HTR-8/SVneo (cell line): ENCODE measurements at regions not wholly inside any gene's neighbourhood (a gene's known extent, or its start where the extent isn't known, plus 50 kb on each side); places are given as distances from the start of the nearest gene placed in this dataset.
A peak's percentile ranks its signal among the peaks of the same experiment; 100 is the strongest.

Experiments used
- DNase-seq: peaks from one replicate; pipeline ENCODE4 v3.0.0; 2011; ENCODE audit warnings: low spot score, mixed read lengths; ENCODE audit not compliant: insufficient read length
- FAIRE-seq: peaks from 2 replicates; lab custom pipeline; 2011; peaks lifted over from hg19 to GRCh38; lab: Jason Lieb, UNC

DNA sequence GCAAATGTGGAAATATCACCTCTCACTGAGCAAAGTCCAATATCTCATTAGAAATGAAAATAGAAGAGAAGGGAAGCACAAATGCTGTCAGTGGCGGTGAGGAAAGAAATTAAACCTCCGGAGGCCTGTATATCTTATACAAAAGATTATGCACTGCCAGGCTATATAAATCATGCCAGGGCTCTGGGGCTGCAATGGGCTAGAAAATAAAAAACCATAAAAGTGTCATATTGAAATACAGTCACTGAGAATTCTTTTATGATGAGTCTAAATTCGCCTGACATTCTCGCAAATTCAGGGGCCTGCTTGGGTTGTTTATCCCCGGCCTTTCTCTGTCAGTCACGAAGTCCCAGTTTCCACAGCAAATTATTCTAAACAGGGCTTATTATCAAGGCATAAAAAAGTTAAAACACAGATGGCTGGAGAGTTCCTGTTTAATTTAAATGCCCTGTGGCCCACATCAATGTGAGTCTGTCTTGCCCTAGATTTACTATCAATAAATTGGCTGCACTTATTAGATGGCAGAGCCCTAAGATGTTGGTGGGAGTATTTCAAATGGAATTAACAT lies 193.8 kb downstream of the SNX10 start:
- FAIRE-seq (no peak), DNase-seq (peak; percentile 79)

DNA sequence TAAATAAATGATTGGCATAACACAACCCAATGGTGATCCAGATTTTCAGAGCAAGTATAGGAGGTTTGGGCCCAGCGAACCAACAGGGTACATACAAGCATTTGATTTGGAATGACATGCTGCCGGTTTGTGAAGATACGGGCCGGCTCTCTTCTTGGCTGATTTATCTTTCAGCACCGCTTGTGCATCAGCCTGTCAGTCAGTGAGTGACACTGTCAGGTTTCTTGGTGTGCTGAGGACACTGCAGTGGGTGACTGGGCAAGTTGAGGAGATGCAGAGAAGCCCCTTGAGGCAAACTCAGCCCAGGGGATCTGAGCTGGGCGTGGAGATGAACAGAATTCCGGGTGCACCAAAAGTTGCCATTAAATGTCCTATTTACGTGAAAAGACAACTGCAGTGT lies 194.5 kb downstream of the SNX10 start:
- DNase-seq (no peak), FAIRE-seq (no peak)

DNA sequence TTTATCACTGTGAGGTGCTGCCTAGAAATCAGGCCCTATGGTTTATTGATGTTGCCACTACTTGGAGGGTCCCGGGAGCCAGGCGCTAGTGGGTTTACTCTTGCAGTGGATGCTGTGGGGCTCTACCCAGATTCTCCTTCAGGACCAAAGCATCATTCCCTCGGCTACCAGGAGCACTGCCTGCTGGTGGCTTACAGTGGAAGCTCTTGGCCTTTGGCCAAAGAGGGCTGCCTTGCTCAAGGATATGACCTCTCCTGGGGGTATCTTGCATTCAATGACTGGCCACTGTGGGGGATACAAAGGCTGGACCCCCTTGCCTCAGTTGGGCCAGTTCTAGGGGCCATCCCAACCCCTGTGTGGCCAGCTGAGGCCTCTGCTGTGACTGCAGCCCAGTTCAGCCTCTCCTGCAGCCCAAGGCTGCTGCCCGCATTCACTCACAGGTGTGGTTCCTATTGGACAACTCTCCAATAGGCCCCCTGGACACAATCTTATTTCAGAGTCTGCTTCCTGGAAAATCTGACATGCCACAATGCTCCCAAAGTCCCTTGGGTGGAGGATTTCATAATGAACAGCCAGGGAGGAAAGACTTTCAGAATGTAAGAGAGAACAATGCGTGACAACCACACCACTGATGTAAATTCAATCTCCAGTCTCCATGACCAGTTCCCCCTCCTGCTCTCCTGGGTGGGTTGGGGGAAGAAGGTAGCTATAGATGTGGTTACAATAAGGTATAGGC lies 196.3 kb downstream of the SNX10 start:
- FAIRE-seq (no peak), DNase-seq (no peak)

DNA sequence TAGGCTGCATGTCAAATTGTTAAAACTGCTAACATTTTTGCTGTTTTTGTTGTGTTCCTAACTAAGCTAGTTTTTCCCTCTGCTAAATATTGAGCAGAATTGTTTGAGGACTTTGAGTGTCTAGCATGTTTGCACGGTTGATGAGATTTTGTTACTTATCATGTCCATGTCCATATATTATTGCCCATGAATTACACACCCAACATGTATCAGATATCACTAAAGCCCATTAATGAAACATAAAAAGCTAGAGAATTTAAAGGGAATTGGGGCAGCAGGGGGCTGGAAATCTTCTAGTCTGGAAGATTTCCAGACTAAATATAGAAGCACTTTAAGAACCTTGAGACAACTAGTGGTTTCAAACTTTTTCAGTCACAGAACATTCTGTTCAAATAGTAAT lies 197.7 kb downstream of the SNX10 start:
- FAIRE-seq (no peak), DNase-seq (no peak)

DNA sequence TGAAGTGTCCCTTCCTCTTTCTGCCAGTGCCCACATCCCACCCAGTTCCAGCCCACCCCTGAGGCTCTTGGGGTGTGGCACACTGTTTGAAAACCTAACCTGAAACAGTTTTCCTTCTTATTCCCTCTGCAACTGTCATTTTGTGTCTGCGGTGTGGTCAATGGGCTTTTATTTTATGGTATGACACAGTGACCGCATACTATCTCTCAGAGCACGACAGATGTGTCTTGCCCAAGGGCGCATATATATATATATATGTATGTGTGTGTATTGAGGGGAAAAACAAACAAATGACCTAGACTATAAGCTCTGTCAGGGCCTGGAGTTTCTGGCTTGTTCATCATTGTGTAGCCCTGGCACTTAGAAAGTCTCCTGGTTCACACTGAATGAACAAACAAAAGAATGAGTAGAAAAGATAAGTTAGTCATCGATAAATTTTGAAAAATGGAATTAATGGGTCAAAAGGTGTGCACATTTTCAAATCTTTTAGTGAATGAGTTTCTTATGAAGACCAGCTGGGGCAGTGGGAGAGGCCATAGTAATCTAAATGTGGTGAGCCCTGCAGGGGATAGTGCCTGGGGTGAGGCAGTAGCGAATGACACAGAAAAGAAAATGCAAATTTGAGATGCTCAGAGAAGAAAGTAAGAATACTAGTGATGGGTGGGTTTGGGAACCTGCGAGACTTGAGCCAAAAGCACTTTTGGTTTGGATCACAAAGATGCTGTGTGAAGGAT lies 198.4 kb downstream of the SNX10 start:
- no peak for FAIRE-seq
- DNase-seq = no peak

DNA sequence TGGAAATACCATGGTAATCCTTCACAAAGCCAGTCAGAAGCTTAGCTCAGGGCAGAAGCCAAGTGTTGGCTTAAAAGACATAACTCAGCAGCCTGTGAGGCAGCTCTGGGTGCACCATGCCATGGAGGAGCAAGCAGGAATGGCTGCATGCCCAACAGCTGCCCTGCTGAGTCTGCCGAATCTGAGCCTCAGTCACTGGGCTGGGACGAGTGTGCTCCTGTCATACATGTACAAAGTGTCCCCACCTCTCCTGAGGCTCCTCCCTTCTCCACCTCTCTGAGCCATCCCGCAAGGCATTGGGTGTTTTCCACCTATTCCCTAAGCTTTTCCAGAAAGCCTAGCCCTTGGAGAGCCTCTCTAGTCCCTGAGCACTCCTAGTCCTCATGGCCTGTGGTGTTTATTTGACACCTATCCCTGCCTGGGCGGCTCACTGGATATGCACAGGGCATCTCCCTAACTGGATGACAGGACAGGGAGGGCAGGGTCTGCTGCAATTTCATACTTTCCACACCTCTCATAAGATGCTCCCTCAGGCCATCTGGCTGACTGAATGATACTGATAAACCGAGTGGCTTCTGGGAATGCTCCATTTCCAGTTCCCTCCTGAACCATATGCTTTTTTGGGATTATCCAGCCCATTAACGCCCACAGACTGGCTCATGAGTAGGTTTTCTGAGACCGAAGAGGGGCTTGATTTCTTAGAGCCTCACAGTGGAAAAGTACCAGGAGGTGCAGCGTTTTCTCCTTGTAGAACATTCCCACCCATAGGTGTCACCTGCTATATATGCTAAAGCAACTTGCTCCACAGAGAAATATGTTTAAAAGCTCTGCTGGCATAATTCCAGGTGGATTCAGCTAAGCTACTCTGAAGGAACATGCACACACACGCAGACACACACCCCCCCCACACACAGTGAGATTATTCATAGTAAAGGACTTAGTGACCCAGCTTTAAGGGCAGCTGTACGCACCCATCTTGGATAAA lies 199.3 kb downstream of the SNX10 start:
- FAIRE-seq (no peak), DNase-seq (no peak)

DNA sequence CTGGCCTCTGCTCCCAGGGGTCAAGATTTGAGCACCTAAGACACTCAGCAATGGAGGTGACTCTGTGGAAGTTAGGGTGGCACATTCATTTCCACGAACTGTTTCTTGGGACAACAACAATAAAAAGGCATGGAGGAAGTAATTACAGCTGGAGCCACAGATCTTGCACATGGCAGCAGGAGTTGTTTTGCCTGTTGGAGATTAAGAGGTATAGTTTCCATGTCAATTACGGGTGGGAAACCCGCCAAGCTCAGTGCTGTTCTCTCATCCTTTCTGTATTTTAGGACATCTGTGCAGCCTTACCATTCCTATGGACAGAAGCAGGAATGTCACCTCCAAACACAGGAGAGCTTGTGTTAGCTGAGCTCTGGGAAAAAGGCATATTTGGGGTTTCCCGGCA lies 201.2 kb downstream of the SNX10 start:
- DNase-seq = no peak
- FAIRE-seq = no peak

DNA sequence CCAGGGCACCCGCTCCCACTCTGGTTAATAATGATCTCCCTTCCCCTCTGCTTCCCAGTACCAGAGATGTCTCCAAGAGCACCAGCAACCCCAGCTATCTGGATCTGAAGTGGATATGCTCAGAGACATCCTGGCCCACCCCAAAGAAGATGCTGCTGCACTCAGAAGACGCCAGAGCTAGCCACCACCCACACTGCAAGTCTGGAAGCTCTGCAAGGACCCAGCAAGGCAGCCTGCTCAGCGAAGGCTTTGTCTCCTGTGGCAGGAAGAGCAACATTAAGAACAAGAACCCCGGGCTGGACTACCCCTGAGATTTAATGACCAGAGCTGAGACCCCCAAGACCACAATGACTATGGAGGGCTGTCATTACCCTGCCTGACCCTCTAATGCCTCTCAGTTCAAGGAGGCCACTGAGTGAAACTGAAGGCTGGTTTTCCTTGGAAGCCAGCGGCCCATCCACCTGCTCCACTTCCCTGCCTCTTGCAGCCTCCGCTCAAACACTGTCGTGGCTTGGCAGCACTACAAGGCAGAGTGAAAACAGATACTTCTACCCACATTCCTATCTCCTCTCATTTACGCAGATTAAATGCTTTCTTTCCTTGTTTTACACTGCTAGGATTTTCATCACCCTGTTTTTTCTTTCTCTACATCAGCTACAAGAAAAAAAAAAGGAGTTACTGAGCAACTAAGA lies 202.2 kb downstream of the SNX10 start:
- DNase-seq (no peak), FAIRE-seq (no peak)

DNA sequence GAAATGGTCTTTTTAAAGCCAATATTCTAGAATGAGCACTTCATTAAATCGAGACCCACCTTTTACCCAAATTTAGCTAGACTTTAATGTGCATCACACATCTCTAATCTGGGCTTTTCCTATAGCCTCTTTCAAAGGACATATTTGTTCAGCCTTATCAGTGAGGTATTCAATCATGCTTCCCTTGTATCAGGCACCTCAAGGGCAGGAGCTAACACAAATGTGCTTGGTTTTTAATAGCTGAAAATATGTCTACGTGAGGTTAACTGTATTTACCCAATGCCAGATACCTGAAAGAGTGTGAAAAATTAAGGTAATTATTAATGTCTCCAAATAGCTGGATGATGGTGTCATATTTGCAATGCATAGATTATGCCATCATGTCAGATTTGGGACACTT lies 203.9 kb downstream of the SNX10 start:
- no peak for FAIRE-seq

DNA sequence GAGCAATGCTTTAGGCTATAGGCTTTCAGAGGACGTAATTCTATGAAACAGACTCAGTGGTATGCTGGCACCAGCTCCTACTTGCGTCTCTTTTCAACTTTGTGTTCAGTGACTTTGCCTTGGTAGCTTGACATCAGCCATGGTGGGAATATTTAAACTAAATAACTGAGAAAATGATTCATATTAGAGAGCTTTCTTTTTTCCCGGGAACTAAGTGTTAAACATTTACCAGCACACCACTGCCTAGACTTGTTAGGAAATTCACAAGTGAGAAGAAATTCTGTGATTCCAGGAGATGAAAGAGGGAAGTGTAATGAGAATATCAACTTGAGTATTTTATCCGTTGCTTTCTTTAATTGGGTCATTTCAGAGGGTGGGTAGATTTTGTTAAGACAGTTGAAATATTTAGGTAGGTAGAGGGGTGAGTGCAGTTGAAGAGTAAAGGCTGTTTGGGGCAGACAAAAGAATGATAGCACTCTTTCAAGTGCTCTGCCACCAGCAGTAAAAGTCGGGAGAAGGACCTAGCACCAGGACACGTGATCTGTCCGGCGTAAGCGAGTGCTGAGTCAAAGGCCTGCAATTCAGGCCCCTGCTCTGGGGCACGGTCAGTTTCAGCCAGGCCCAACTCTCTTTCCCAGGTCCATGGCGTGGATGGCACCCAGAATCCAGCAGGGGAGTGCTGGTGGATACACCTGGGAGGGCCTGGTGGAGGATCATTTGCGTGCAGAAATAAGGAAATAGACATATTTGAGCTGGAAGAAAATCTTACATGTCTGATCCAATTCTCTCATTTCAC lies 206.3 kb downstream of the SNX10 start:
- FAIRE-seq = no peak
- no peak for DNase-seq

More for the DNA sequence above, 203.9 kb downstream of the SNX10 start:
- no peak for DNase-seq

DNA sequence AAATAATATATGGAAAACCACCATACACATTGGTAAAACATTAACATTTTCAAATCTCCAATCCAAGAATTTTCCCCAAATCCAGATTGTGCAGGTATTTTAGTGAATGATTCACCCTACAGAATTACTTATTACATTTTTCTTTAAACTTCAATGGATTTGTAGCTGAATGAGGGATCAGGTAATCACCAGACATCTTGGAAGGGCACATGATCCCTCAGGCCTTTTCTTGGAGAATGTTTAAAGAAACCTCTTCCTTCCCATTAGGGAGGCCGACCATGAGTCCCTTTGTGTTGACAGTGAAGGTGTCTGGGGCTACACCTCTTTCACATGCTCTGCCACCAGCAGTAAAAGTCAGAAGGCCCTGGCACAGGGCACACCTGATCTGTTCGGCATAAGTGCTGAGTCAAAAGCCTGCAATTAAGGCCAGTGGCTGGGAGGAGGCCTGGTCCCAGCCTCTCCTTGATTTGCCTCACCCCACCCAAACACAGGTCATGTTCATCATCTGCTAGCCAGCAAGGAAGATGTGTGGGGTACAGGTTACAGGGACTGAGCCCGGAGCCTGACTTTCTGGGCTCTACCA lies 207.7 kb downstream of the SNX10 start:
- no peak for FAIRE-seq

DNA sequence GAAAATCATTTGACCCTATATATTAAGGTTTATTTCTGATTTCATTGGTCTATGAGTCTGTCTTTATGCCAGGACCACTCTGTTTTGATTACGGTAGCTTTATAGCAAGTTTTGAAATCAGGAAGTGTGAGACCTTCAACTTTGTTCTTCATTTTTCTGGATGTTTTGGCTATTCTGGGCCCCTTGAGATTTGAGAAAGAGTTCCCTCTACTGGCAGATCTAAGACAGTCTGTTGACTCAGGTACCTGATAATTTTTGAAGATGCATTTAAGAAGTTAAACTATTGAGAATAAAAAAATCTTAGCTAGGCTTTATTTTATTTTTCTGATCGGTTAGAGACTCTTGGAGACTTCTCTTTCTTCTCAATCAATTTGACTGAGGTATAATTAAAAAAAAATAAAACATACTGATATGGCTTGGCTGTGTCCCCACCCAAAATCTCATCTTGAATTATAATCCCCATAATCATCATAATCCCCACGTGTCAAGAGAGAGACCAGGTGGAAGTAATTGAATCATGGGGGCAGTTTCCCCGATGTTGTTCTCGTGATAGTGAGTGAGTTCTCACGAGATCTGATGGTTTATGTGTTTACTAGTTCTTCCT lies 209.2 kb downstream of the SNX10 start:
- DNase-seq = peak; percentile 41
- no peak for FAIRE-seq

More for the DNA sequence above, 207.7 kb downstream of the SNX10 start:
- no peak for DNase-seq

DNA sequence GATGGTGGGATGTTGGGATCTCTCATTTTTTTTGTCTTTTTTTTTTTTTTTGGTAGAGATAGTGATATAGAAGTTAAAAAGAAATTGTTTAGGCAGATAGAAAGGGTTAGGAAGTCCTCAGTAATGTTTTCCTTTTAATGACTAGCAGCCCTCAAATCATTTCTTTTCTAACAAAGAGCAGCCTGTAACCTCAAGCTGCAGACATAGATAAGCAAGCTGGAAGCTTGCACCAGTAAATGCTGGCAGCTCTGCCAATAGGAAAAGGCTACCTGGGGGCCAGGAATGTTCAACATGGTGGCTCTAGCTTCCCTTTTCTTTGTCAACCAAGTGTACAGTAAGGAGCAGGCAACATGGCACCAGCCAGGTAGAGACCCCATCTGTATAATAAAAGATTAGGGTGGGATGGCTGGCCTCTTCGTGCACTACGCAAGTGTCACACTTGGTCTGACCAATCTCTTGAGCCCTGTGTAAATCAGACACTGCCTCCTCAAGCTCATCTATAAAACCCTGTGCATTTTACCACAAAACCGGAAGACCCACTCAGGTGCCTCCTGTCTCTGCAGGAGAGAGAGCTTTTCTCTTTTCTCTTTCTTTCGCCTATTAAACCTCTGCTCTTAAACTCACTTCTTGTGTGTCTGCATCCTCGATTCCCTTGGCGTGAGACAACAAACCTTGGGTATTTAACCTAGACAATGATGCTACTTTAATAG lies 212.9 kb downstream of the SNX10 start:
- DNase-seq = no peak

DNA sequence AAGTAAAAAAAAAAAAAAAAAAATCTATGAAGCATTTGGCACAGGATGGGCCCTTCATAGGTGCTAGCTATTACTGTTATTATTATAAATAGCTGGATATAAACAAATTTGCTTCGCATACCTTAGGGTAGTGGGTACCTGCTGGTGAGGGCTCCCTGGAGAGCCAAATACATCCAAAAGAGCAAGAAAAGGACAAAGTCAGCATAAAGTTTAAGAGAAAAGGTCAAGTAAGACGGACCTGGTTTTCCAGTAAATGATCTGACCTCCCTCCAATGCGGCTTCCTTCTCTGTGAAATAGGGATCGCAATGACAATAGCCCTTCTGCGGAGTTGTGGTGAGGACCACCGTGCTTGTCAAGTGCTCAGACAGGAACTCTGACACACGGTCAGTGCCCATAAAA lies 214.5 kb downstream of the SNX10 start:
- DNase-seq = no peak
- no peak for FAIRE-seq

More for the DNA sequence above, 212.9 kb downstream of the SNX10 start:
- FAIRE-seq = no peak

DNA sequence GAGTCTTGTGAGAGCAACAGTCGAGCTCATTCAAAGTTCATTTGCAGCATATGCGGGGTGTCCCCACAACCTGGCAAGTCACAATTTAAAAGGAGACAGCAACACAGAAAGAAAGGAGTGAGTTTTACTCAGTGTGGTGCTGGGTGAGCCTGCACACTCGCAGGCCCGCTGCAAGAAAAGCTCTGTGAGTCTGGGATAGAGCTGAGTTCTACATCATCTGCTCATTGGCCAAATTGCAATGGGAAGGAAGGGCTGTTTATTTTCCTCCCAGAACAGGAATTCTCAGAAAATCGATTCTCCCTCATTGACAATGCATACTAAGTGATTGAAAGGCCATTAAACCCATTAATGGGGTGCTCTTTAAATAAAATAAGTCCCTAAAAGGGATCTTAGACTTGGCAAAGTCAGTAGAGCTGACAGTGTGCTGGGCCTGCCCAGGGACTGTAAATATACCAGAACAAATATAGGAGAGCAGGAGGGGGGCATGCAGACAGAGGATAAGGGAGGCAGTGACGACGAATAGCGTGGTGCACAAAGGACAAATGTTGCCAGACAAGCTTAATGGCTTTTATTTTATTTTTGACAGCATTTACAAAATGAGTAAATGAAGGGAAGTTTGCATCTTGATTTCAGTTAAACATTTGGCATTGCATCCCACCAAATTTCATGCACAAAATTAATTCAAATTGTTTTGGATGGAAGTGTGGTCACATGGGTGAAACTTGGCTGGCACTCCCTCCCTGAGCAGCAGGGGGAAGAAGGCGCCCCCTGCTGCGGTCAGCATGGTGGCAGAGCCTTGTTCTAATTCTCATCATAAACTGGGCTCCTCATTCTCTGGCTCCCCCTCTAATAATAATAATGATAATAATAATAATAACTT lies 215.7 kb downstream of the SNX10 start:
- FAIRE-seq = no peak
- DNase-seq = no peak

DNA sequence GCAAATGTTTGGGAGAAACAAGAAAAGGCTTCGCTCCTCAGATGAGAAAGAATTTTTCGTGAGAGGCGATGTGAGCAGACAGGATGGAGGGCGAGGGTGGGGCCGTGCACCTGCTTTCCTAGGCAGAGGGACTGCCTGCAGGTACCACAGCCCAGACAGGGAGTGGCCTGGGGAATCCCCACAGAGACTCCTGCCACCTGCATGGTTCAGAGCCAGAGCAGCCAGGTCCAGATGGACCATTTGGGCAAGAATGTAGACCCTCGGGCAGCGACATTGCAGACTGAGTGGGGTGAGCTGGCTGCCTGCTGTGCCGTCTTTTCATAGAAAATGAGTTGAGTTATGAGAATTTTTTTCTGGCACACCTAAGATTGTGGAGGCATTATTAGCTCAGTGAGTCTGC lies 216.8 kb downstream of the SNX10 start:
- FAIRE-seq (no peak), DNase-seq (no peak)

DNA sequence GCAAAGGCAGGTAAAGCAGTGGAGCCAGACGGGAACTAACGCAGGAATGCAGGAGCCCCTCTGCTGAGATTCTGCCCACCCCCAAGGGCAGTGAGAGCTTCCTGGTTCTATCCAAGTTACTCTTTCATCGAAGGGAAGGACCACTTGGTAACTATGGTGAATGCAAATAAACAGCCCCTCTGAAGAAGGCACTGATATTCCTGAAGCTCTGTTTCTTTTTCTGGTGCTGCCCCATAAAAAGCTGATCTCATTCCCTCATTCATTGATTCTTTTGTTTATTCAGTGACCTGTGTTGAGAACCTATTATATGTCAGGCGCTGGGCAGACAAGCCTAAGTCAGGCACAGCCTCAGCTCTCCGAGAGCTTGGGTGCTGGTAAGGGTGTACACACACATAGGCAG lies 217.3 kb downstream of the SNX10 start:
- FAIRE-seq = no peak
- no peak for DNase-seq
